Iris pigment epithelial cell (primary cell): ENCODE measurements at regions not wholly inside any gene's neighbourhood (a gene's known extent, or its start where the extent isn't known, plus 50 kb on each side); places are given as distances from the start of the nearest gene placed in this dataset.
"Not testable (repeated sequence)": the region's sequence is repeated elsewhere in the genome, so short reads cannot be mapped to it uniquely, and the experiment has no call there.

ENCODE experiments used
- DNase-seq: peaks from one replicate; pipeline ENCODE4 v3.0.0-alpha.2; 2011; ENCODE audit warnings: low read depth

GRCh38 chr6:80633412-80633811, 526.9 kb downstream of the BCKDHB start:
- DNase-seq, result no peak

- DNase-seq, result no peak
Observed at GRCh38 chr6:80625405-80625804, 518.9 kb downstream of the BCKDHB start.

GRCh38 chr6:80623066-80623815, 516.8 kb downstream of the BCKDHB start:
- no peak for DNase-seq

DNA sequence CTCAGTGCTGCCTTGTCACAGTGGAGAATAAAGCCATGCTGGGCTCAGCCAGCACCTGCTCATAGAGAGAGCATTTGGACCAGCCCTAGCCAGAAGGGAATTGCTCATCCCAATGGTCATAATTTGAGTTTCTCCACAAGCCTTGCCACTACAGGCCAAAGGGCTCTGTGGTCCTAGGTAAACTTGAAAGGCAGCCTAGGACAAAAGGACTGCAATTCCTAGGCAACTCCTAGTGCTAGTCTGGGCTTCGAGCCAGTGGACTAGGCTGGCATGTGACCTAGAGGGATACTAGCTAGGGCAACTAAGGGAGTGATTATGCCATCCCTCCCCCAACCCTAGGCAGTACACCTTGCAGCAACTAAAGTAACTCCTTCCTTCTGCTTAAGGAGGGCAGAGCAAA, 516.2 kb downstream of the BCKDHB start:
- DNase-seq, result no peak

- no peak for DNase-seq
Observed at GRCh38 chr6:80618953-80619352, 512.5 kb downstream of the BCKDHB start.

GRCh38 chr6:80610846-80611245, 504.4 kb downstream of the BCKDHB start:
- peak; percentile 80 for DNase-seq

DNA sequence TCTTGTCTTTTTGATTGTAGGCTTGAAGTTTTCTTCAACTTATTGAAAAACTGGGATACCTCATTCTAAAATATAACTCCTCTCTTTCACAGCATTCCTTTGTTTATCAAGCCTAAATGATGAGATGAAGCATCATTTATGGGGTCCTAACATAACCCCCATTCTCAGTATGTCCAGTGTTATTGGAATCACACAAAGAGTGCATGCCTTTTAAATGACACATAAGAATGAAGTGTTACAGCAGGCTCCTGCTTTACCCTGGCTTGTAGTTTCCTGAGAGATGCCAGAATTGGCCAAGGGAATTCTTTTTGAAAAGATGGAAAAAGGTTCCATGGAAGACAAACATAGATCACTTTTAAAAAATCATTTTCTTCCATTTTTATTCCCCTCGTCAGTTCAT, 502.4 kb downstream of the BCKDHB start:
- DNase-seq, result peak; percentile 26

- DNase-seq, result peak; percentile 95
Observed at GRCh38 chr6:80607811-80608391, 501.4 kb downstream of the BCKDHB start.

GRCh38 chr6:80605165-80605989, 498.9 kb downstream of the BCKDHB start:
- peak; percentile 69 for DNase-seq

DNA sequence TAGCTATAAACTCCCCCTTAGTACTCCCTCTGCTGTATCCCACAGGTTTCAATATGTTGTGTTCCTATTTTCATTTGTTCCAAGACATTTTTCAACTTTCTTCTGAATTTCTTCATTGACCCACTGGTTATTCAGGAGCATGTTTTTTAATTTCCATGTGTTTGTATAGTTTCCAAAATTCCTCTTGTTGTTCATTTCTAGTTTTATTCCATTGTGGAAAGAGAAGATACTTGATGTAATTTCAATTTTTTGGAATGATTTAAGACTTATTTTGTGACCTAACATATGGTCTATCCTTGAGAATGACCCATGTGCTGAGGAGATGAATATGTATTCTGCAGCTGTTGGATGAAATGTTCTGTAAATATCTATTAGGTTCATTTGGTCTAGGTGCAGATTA, 497.2 kb downstream of the BCKDHB start:
- no peak for DNase-seq

GRCh38 chr6:80594461-80594860, 488.0 kb downstream of the BCKDHB start:
- DNase-seq, result peak; percentile 48

DNA sequence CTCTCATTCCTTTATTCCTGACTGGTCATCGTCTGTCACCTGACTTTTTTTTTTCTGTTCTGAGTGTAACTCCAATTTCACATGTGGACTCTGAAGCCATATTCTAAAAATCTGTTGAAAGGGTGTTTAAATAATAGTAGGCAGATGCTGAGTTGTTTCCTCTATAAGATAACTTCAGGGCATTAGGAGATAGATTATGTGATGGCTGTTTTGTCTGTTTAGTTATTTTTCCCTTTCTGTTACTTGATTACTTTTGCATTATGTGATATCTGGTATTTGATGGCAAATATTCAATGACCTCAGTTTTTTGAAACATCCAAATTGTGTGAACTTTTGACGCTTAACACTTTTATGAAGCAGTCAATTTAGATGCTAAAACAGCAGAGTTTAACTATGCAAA, 486.0 kb downstream of the BCKDHB start:
- DNase-seq, result no peak

DNA sequence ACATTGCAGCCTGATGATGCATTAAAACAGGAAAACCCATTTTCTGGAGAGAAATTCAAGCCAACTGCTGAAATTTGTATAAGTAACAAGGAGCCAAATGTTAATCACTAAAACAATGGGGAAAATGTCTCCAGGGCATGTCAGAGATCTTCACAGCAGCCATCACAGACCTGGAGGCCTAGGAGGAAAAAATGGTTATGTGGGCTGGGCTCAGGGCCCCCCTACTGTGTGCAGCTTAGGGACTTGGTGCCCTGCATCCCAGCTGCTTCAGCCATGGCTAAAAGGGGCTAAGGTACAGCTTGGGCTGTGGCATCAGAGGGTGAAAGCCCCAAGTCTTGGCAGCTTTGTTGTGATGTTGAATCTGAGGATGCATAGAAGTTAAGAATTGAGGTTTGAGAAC, 479.8 kb downstream of the BCKDHB start:
- DNase-seq, result no peak

GRCh38 chr6:80579391-80580023, 473.0 kb downstream of the BCKDHB start:
- no peak for DNase-seq

GRCh38 chr6:80573320-80573719, 466.8 kb downstream of the BCKDHB start:
- DNase-seq, result not testable (repeated sequence)

DNA sequence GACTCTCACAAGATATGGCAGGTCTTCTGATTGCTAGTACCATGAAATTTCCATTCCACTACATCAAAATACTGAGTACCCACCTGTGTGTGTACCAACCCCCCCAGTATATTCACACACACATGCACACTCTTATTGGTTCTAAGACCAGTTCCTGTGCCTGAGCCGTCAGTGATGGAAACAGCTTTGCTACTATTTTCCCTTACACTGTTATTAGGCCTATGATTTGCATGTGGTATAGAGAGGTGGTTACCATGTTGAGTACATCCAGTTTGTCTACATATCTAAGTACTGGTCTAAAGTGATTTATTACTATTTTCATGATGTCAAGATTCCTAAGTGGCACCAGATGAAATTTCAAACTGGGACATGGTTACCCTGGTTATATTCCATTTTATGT, 459.9 kb downstream of the BCKDHB start:
- no peak for DNase-seq

- no peak for DNase-seq
Observed at GRCh38 chr6:80553071-80553740, 446.7 kb downstream of the BCKDHB start.

DNA sequence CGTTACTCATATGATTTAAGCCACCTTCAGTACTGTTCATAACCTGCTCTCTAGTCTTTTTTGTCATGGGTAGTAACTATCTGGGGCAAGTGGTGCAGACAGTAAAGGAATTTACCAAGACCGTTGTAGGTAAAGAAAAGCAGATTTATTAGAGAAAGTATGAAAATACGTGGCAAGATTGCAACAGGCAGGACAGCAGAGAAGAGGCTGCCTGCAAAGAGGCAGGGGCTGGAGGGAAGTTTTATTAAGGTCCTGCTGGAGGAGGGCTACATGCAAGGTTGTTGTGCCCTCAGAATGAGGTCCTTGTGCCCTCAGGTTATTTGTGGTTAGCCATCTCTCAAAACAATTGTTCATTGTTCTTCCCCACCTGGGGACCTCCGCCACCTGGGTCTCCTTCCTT, 444.3 kb downstream of the BCKDHB start:
- DNase-seq, result no peak

GRCh38 chr6:80550281-80550680, 443.8 kb downstream of the BCKDHB start:
- DNase-seq, result no peak

DNA sequence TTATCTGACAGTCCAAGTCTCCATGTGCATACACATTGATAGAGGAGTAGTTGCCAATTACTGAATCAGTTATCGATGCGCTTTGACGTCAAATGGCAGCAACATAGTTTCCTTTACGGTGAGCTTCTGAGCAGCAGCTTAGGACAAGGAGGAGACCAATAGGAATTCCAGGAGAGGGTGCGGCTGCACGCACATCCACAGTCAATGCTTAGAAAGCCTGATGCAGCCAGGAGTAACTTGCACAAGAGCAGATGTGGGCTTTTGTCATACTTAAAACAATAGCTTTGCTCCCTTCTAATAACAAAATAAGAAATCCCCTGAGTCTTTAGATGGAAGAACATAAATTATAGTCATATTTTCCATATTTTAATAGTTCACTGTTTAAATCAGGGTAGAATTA, 442.1 kb downstream of the BCKDHB start:
- peak; percentile 29 for DNase-seq

DNA sequence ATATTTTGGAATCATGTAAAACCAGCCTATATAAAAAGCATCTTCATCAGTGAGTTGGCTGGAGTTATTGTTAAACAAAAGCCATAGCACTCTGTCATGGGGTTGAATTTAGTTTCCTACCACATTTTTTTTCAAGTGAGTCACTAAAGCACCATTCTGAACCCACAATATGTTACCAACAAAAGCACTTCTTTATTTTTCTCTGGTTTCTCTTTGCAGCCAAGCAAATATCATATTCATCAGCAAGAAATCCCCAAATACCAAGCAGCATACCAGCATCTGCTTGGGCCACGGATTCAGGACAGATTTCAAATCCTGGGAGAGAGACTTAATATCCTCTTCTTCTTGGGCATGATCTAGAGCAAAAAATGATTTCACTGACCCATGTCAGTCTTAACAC, 441.4 kb downstream of the BCKDHB start:
- peak; percentile 92 for DNase-seq
